Lower leg skin (tissue), 3 donors: ENCODE measurements at regions not wholly inside any gene's neighbourhood (a gene's known extent, or its start where the extent isn't known, plus 50 kb on each side); places are given as distances from the start of the nearest gene placed in this dataset.

Source experiments
- CTCF ChIP-seq, 3 donors: fragments of 450-650 bp; IDR thresholded peaks; one replicate each; pipeline ENCODE4 v1.5.1; 2016; ENCODE audit warnings: antibody characterized with exemption in 3 of 3, mild to moderate bottlenecking in 3 of 3, moderate library complexity in 2 of 3
- POLR2A ChIP-seq, 2 donors: fragments of 450-650 bp; IDR thresholded peaks; one replicate each; pipeline ENCODE4 v1.6.1; 2016 to 2017; ENCODE audit warnings: antibody characterized with exemption in 2 of 2, mild to moderate bottlenecking in 1 of 2, moderate library complexity in 1 of 2

GRCh38 chr7:342681-343216, 52.8 kb downstream of the FOXL3 start:
- TF ChIP-seq POLR2A (IDR thresholded peaks at IDR 0.05) (no peak), CTCF (IDR thresholded peaks at IDR 0.05) (no peak)
